ENCODE measurements at regions not wholly inside any gene's neighbourhood (a gene's known extent, or its start where the extent isn't known, plus 50 kb on each side); places are given as distances from the start of the nearest gene placed in this dataset.

- DNase-seq (ENCODE audit: low spot score) = no peak
- no peak for TF ChIP-seq CTCF (IDR thresholded peaks at IDR 0.05; ENCODE audit: borderline replicate concordance, control extremely low read depth, extremely low read depth, insufficient read depth, missing control alignments)
- in situ Hi-C loops (cut with MboI; ENCODE audit: low sequenced_read_pairs, unreplicated experiment) = no loop called here
Measured at GRCh38 chr18:14916181-14916580, 168.2 kb downstream of the ANKRD30B start.

- TF ChIP-seq CTCF (IDR thresholded peaks at IDR 0.05; ENCODE audit: borderline replicate concordance, control extremely low read depth, extremely low read depth, insufficient read depth, missing control alignments) = no peak
- no peak for DNase-seq (ENCODE audit: low spot score)
- in situ Hi-C loops (cut with MboI; ENCODE audit: low sequenced_read_pairs, unreplicated experiment) = no loop called here
Measured at GRCh38 chr18:14916851-14917250, 168.9 kb downstream of the ANKRD30B start.

DNA sequence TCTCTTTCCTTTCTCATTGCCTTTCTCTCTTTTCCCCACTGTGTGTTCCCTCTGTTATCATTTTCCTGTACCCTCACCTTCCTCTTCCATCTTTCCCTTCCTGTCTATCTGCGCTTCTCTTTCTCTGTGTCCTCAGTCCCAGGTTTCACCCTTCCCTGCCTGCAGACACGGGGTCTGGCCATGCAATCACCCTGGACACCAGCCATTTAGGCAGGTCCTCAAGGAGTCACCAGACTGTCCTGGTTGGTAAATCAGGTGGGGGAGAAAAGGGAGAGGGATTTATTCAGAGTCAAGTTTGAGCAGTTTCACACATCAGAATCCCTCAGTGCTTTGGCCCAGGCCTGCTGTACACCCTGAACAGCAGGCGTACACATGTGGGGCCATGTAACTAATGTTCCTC is 169.3 kb downstream of the ANKRD30B start:
- in situ Hi-C loops (cut with MboI; ENCODE audit: low sequenced_read_pairs, unreplicated experiment) = no loop called here
- DNase-seq (ENCODE audit: low spot score) = no peak
- no peak for TF ChIP-seq CTCF (IDR thresholded peaks at IDR 0.05; ENCODE audit: borderline replicate concordance, control extremely low read depth, extremely low read depth, insufficient read depth, missing control alignments)

DNA sequence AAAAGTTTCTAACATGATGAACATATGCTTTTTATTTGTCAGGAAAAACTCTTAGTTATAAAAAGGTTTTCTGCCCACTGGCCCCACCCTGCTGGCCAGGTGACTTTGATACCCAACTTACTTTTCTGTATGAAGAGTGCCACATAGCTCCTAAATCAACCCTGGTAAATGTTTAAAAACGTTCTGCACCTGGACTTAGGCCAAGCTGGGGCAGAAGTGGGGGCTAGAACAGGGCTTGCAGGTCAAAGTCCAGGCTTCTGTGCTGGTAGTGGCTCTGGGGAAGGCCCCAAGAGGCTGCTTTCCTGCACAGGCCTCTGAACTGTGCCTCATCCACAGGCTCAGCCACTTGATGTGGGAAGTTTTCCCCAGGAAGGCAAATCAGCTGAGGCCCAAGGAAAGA is 171.7 kb downstream of the ANKRD30B start:
- TF ChIP-seq CTCF (IDR thresholded peaks at IDR 0.05; ENCODE audit: borderline replicate concordance, control extremely low read depth, extremely low read depth, insufficient read depth, missing control alignments) = no peak
- no peak for DNase-seq (ENCODE audit: low spot score)
- in situ Hi-C loops (cut with MboI; ENCODE audit: low sequenced_read_pairs, unreplicated experiment) = no loop called here

DNA sequence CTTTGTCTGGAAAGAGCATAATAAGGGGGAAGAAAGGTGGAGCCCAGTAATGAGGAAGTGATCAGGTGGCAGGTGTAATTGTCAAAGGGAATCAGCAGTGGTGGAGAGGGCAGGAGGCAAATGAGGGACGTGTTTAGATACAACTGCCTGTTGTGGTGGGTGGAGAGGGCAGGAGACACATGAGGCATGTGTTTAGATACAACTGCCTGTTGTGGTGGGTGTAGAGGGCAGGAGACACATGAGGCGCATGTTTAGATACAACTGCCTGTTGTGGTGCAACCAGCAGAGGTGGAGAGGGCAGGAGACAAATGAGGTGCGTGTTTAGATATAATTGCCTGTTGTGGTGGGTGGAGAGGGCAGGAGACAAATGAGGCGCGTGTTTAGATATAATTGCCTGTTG is 173.1 kb downstream of the ANKRD30B start:
- no peak for DNase-seq (ENCODE audit: low spot score)
- no peak for TF ChIP-seq CTCF (IDR thresholded peaks at IDR 0.05; ENCODE audit: borderline replicate concordance, control extremely low read depth, extremely low read depth, insufficient read depth, missing control alignments)
- in situ Hi-C loops (cut with MboI; ENCODE audit: low sequenced_read_pairs, unreplicated experiment) = no loop called here

- no peak for TF ChIP-seq CTCF (IDR thresholded peaks at IDR 0.05; ENCODE audit: borderline replicate concordance, control extremely low read depth, extremely low read depth, insufficient read depth, missing control alignments)
- in situ Hi-C loops (cut with MboI; ENCODE audit: low sequenced_read_pairs, unreplicated experiment) = no loop called here
- DNase-seq (ENCODE audit: low spot score) = no peak
Measured at GRCh38 chr18:14921547-14921946, 173.6 kb downstream of the ANKRD30B start.

- in situ Hi-C loops (cut with MboI; ENCODE audit: low sequenced_read_pairs, unreplicated experiment) = no loop called here
- TF ChIP-seq CTCF (IDR thresholded peaks at IDR 0.05; ENCODE audit: borderline replicate concordance, control extremely low read depth, extremely low read depth, insufficient read depth, missing control alignments) = no peak
Measured at GRCh38 chr18:14922031-14922430, 174.1 kb downstream of the ANKRD30B start.

More at GRCh38 chr18:14922031-14922430, 174.1 kb downstream of the ANKRD30B start:
- no peak for DNase-seq (ENCODE audit: low spot score)
